ENCODE measurements at regions not wholly inside any gene's neighbourhood (a gene's known extent, or its start where the extent isn't known, plus 50 kb on each side); places are given as distances from the start of the nearest gene placed in this dataset.
"Not testable (repeated sequence)": the region's sequence is repeated elsewhere in the genome, so short reads cannot be mapped to it uniquely, and the experiment has no call there.

GRCh38 chr1:182003953-182004586 lies 57.4 kb downstream of the ZNF648 start:
- DNase-seq = no peak

GRCh38 chr1:182003025-182003725 lies 58.3 kb downstream of the ZNF648 start:
- DNase-seq = no peak

- no peak for DNase-seq
Observed at GRCh38 chr1:182002570-182002969, 58.9 kb downstream of the ZNF648 start.

- DNase-seq = no peak
Observed at GRCh38 chr1:181998858-181999257, 62.7 kb downstream of the ZNF648 start.

- no peak for DNase-seq
Observed at GRCh38 chr1:181992072-181992471, 69.4 kb downstream of the ZNF648 start.

- DNase-seq = no peak
Observed at GRCh38 chr1:181990728-181991127, 70.8 kb downstream of the ZNF648 start.

GRCh38 chr1:181989261-181989920 lies 72.1 kb downstream of the ZNF648 start:
- no peak for DNase-seq

GRCh38 chr1:181987996-181988395 lies 73.5 kb downstream of the ZNF648 start:
- no peak for DNase-seq

GRCh38 chr1:181987334-181987895 lies 74.1 kb downstream of the ZNF648 start:
- DNase-seq = no peak

GRCh38 chr1:181986907-181987305 lies 74.6 kb downstream of the ZNF648 start:
- no peak for DNase-seq

- no peak for DNase-seq
Observed at GRCh38 chr1:181985936-181986906, 75.3 kb downstream of the ZNF648 start.

- DNase-seq = no peak
Observed at GRCh38 chr1:181985281-181985680, 76.2 kb downstream of the ZNF648 start.

GRCh38 chr1:181984006-181984405 lies 77.5 kb downstream of the ZNF648 start:
- DNase-seq = no peak

GRCh38 chr1:181981821-181982220 lies 79.7 kb downstream of the ZNF648 start:
- DNase-seq = no peak

GRCh38 chr1:181972256-181972655 lies 89.3 kb downstream of the ZNF648 start:
- no peak for DNase-seq

GRCh38 chr1:181971424-181971823 lies 90.1 kb downstream of the ZNF648 start:
- DNase-seq = no peak

- DNase-seq = no peak
Observed at GRCh38 chr1:181969902-181970301, 91.6 kb downstream of the ZNF648 start.

GRCh38 chr1:181954696-181955095 lies 106.8 kb downstream of the ZNF648 start:
- DNase-seq = not testable (repeated sequence)

GRCh38 chr1:181954178-181954577 lies 107.3 kb downstream of the ZNF648 start:
- DNase-seq = not testable (repeated sequence)

- DNase-seq = no peak
Observed at GRCh38 chr1:181953596-181953995, 107.9 kb downstream of the ZNF648 start.

GRCh38 chr1:181951213-181951612 lies 110.3 kb downstream of the ZNF648 start:
- DNase-seq = no peak

GRCh38 chr1:181949500-181949899 lies 112.0 kb downstream of the ZNF648 start:
- DNase-seq = no peak

- no peak for DNase-seq
Observed at GRCh38 chr1:181948372-181948771, 113.1 kb downstream of the ZNF648 start.
